T-helper 17 cell (primary cell): ENCODE measurements at regions not wholly inside any gene's neighbourhood (a gene's known extent, or its start where the extent isn't known, plus 50 kb on each side); places are given as distances from the start of the nearest gene placed in this dataset.

Experiments
- ATAC-seq: fragments of 150-1000 bp; cut with Tn5 transposase; 2 replicates; pipeline ENCODE4 v1.10.0; 2021; ENCODE audit warnings: mild to moderate bottlenecking, moderate library complexity
- DNase-seq, 3 donors: peaks; one replicate each; pipeline versions ENCODE4 v3.0.0 to v3.0.0-alpha.2; 2020 to 2021
- H3K9me3 ChIP-seq: one replicate; pipeline ENCODE4 v1.7.0; 2013; ENCODE audit warnings: low read length, mild to moderate bottlenecking; ENCODE audit not compliant: control insufficient read depth, poor library complexity, severe bottlenecking
- H3K27ac Mint-ChIP-seq: one replicate; pipeline ENCODE4 v1.8.0; 2022; ENCODE audit warnings: mild to moderate bottlenecking, moderate library complexity, mixed read lengths
- H3K27me3 Mint-ChIP-seq: one replicate; pipeline ENCODE4 v1.8.0; 2022; ENCODE audit warnings: mixed read lengths
- H3K36me3 Mint-ChIP-seq: one replicate; pipeline ENCODE4 v1.8.0; 2022; ENCODE audit warnings: low read depth, mixed read lengths
- H3K4me1 Mint-ChIP-seq: one replicate; pipeline ENCODE4 v1.8.0; 2022; ENCODE audit warnings: mild to moderate bottlenecking, mixed read lengths
- H3K4me3 Mint-ChIP-seq: one replicate; pipeline ENCODE4 v1.8.0; 2022; ENCODE audit warnings: mild to moderate bottlenecking, moderate library complexity, mixed read lengths

GRCh38 chr2:196368546-196369225 lies 197.3 kb upstream of the STK17B start:
- Mint-ChIP-seq H3K36me3 (no peaks in the 10 kb centered on the region), H3K27me3 (no peaks in the 10 kb centered on the region), H3K27ac (no peak overlapping the region), H3K4me1 (peaks cover 3% of the 10 kb centered on the region), H3K4me3 (no peak overlapping the region)
- ATAC-seq = no peak
- no peak for DNase-seq
- no peaks in the 10 kb centered on the region for H3K9me3 ChIP-seq

GRCh38 chr2:196369967-196370366 lies 198.6 kb upstream of the STK17B start:
- peaks cover 5% of the 10 kb centered on the region for H3K27me3 Mint-ChIP-seq
- no peak overlapping the region for H3K4me3 Mint-ChIP-seq
- H3K27ac Mint-ChIP-seq = no peak overlapping the region

GRCh38 chr2:196370381-196370780 lies 199.0 kb upstream of the STK17B start:
- no peak for DNase-seq

More at GRCh38 chr2:196369967-196370366, 198.6 kb upstream of the STK17B start:
- no peaks in the 10 kb centered on the region for H3K9me3 ChIP-seq
- H3K36me3 Mint-ChIP-seq = no peaks in the 10 kb centered on the region
- ATAC-seq = no peak
- no peak for DNase-seq
- H3K4me1 Mint-ChIP-seq = peaks cover 3% of the 10 kb centered on the region

GRCh38 chr2:196372276-196372809 lies 201.0 kb upstream of the STK17B start:
- peaks cover 3% of the 10 kb centered on the region for H3K4me1 Mint-ChIP-seq
- no peak overlapping the region for H3K27ac Mint-ChIP-seq
- ATAC-seq = no peak
- no peak overlapping the region for H3K4me3 Mint-ChIP-seq
- peaks cover 13% of the 10 kb centered on the region for H3K27me3 Mint-ChIP-seq
- H3K9me3 ChIP-seq = no peaks in the 10 kb centered on the region
- no peak for DNase-seq
- H3K36me3 Mint-ChIP-seq = no peaks in the 10 kb centered on the region

More at GRCh38 chr2:196370381-196370780, 199.0 kb upstream of the STK17B start:
- H3K9me3 ChIP-seq = no peaks in the 10 kb centered on the region
- no peak overlapping the region for H3K4me3 Mint-ChIP-seq
- peaks cover 6% of the 10 kb centered on the region for H3K27me3 Mint-ChIP-seq
- H3K27ac Mint-ChIP-seq = no peak overlapping the region
- H3K4me1 Mint-ChIP-seq = peaks cover 4% of the 10 kb centered on the region
- no peak for ATAC-seq
- H3K36me3 Mint-ChIP-seq = no peaks in the 10 kb centered on the region

- DNase-seq (no peak), ATAC-seq (no peak)
- Mint-ChIP-seq H3K27ac (no peak overlapping the region), H3K36me3 (no peaks in the 10 kb centered on the region), H3K27me3 (peaks cover 19% of the 10 kb centered on the region), H3K4me1 (peaks cover 3% of the 10 kb centered on the region), H3K4me3 (no peak overlapping the region)
- H3K9me3 ChIP-seq = no peaks in the 10 kb centered on the region
These were observed 201.7 kb upstream of the STK17B start for GRCh38 chr2:196372811-196373664.

GRCh38 chr2:196376984-196377877 lies 205.9 kb upstream of the STK17B start:
- no peaks in the 10 kb centered on the region for H3K36me3 Mint-ChIP-seq
- no peak overlapping the region for H3K27ac Mint-ChIP-seq
- peaks cover 22% of the 10 kb centered on the region for H3K27me3 Mint-ChIP-seq
- ATAC-seq (no peak), DNase-seq (no peak)
- no peaks in the 10 kb centered on the region for H3K9me3 ChIP-seq
- no peak overlapping the region for H3K4me3 Mint-ChIP-seq
- peaks cover 3% of the 10 kb centered on the region for H3K4me1 Mint-ChIP-seq

- Mint-ChIP-seq H3K4me1 (peaks cover 3% of the 10 kb centered on the region), H3K27me3 (peaks cover 19% of the 10 kb centered on the region), H3K27ac (no peak overlapping the region), H3K36me3 (no peaks in the 10 kb centered on the region), H3K4me3 (no peak overlapping the region)
- ATAC-seq (no peak), DNase-seq (no peak)
- H3K9me3 ChIP-seq = no peaks in the 10 kb centered on the region
These were observed 208.2 kb upstream of the STK17B start for GRCh38 chr2:196379600-196379999.

- no peak for ATAC-seq
- DNase-seq = no peak
- H3K27me3 Mint-ChIP-seq = peaks cover 18% of the 10 kb centered on the region
- H3K4me3 Mint-ChIP-seq = no peak overlapping the region
- H3K9me3 ChIP-seq = no peaks in the 10 kb centered on the region
- no peaks in the 10 kb centered on the region for H3K36me3 Mint-ChIP-seq
- H3K27ac Mint-ChIP-seq = no peak overlapping the region
- peaks cover 3% of the 10 kb centered on the region for H3K4me1 Mint-ChIP-seq
These were observed 208.7 kb upstream of the STK17B start for GRCh38 chr2:196380098-196380497.

GRCh38 chr2:196380575-196380974 lies 209.2 kb upstream of the STK17B start:
- Mint-ChIP-seq H3K27me3 (peaks cover 15% of the 10 kb centered on the region), H3K4me1 (peaks cover under 1% of the 10 kb centered on the region), H3K27ac (no peak overlapping the region), H3K4me3 (no peak overlapping the region), H3K36me3 (no peaks in the 10 kb centered on the region)
- H3K9me3 ChIP-seq = no peaks in the 10 kb centered on the region
- ATAC-seq (no peak), DNase-seq (no peak)

- H3K36me3 Mint-ChIP-seq = no peaks in the 10 kb centered on the region
- H3K4me3 Mint-ChIP-seq = no peak overlapping the region
- peaks cover 10% of the 10 kb centered on the region for H3K27me3 Mint-ChIP-seq
- no peaks in the 10 kb centered on the region for H3K9me3 ChIP-seq
- DNase-seq (no peak), ATAC-seq (no peak)
- no peaks in the 10 kb centered on the region for H3K4me1 Mint-ChIP-seq
- no peak overlapping the region for H3K27ac Mint-ChIP-seq
These were observed 210.1 kb upstream of the STK17B start for GRCh38 chr2:196381464-196381863.

- DNase-seq (no peak), ATAC-seq (no peak)
- no peak overlapping the region for H3K4me3 Mint-ChIP-seq
- no peaks in the 10 kb centered on the region for H3K9me3 ChIP-seq
- no peaks in the 10 kb centered on the region for H3K36me3 Mint-ChIP-seq
- no peak overlapping the region for H3K27ac Mint-ChIP-seq
- H3K4me1 Mint-ChIP-seq = no peaks in the 10 kb centered on the region
- no peaks in the 10 kb centered on the region for H3K27me3 Mint-ChIP-seq
These were observed 212.4 kb upstream of the STK17B start for GRCh38 chr2:196383799-196384198.

GRCh38 chr2:196384729-196385128 lies 213.4 kb upstream of the STK17B start:
- H3K27ac Mint-ChIP-seq = no peak overlapping the region
- no peaks in the 10 kb centered on the region for H3K36me3 Mint-ChIP-seq
- H3K4me1 Mint-ChIP-seq = no peaks in the 10 kb centered on the region
- no peaks in the 10 kb centered on the region for H3K9me3 ChIP-seq
- ATAC-seq (no peak), DNase-seq (no peak)
- no peak overlapping the region for H3K4me3 Mint-ChIP-seq
- H3K27me3 Mint-ChIP-seq = no peaks in the 10 kb centered on the region

- peaks cover 6% of the 10 kb centered on the region for H3K27me3 Mint-ChIP-seq
These were observed 218.3 kb upstream of the STK17B start for GRCh38 chr2:196389670-196390069.

More at GRCh38 chr2:196389670-196390069, 218.3 kb upstream of the STK17B start:
- no peaks in the 10 kb centered on the region for H3K4me1 Mint-ChIP-seq
- H3K9me3 ChIP-seq = no peaks in the 10 kb centered on the region
- H3K4me3 Mint-ChIP-seq = no peak overlapping the region
- ATAC-seq = no peak
- no peak for DNase-seq
- no peaks in the 10 kb centered on the region for H3K36me3 Mint-ChIP-seq
- no peak overlapping the region for H3K27ac Mint-ChIP-seq
